ENCODE measurements at regions not wholly inside any gene's neighbourhood (a gene's known extent, or its start where the extent isn't known, plus 50 kb on each side); places are given as distances from the start of the nearest gene placed in this dataset.

DNA sequence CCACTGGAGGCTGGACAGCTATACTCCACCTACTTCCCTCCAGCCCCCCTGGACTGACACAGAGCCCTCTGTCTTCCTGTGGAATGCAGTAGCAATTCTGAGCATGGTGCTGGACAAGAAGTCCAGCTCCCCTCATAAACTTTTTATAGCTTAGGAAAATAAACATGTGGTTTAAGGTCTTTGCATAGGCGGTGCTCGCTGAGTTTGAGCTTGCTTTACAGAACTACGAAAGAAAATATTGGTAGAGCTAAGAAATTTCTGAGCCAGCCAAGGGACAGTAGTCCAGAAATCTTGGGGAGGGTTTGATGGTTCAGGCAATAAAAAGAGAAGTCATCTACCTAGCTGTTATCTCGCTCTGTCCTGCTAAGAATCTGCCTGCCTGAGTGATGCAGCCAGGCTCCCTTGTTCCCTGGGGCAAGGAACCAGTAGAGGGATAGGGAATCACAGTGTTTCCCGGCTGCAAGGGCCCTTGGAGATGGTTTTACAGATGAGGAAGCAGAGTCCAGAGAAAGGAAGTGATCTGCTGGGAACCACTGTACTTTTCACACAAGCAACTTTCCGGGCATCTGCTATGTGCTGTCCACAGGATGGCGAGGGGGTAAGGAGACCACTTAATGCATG is 343.4 kb downstream of the CDC5L start:
- Histone ChIP-seq H3K4me1 (no peaks in the 10 kb centered on the region), H3K36me3 (no peaks in the 10 kb centered on the region), H3K4me3 (no peak overlapping the region), H3K9me3 (no peaks in the 10 kb centered on the region), H3K27me3 (replicated peaks in 1 of 7) (no peaks in the 10 kb centered on the region), H3K27ac (no peak overlapping the region)
- TF ChIP-seq POLR2AphosphoS5 (IDR thresholded peaks at IDR 0.05) (no peak), POLR2A (IDR thresholded peaks at IDR 0.05) (no peak)
- TF ChIP-seq, protein P1, sequence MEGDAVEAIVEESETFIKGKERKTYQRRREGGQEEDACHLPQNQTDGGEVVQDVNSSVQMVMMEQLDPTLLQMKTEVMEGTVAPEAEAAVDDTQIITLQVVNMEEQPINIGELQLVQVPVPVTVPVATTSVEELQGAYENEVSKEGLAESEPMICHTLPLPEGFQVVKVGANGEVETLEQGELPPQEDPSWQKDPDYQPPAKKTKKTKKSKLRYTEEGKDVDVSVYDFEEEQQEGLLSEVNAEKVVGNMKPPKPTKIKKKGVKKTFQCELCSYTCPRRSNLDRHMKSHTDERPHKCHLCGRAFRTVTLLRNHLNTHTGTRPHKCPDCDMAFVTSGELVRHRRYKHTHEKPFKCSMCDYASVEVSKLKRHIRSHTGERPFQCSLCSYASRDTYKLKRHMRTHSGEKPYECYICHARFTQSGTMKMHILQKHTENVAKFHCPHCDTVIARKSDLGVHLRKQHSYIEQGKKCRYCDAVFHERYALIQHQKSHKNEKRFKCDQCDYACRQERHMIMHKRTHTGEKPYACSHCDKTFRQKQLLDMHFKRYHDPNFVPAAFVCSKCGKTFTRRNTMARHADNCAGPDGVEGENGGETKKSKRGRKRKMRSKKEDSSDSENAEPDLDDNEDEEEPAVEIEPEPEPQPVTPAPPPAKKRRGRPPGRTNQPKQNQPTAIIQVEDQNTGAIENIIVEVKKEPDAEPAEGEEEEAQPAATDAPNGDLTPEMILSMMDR (IDR thresholded peaks at IDR 0.05 in 8 of 11, conservative IDR thresholded peaks at IDR 0.05 in 3 of 11) = no peak
- 68 to 87% (median 76%) methylated on average over 7 of the region's 7 CpGs for WGBS, 5 donors
- DNase-seq = no peak
- intact Hi-C loops (cut with DNase I; ENCODE audit: low total_unique reads) = no loop called here

DNA sequence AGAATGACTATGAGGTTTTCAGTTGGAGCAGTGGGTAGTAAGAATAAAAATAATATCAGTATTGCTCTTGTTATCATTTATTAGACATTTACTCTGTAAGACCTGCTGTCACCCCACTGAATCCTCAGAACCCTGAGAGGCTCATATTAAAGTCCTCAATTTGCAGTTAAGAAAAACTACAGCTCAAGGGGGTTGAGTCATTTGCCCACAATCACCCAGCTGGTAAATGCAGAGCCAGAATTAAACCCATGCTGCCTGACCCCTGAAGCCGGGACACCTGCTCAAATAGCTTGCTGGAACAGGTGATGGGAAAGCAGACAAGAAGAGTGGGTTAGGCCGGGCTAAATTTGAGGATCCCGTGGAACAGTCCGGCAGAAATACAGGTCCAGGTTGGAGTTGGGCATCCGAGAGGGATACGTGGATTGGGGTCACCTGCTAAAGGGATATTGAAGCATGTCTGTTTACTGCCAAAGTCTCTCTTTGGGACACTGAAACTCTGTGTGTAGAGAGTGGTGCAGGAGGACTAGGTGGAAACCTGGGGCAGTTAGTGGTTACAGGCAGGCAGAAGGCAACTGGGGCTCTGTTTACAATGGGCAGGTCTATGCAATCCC is 344.1 kb downstream of the CDC5L start:
- intact Hi-C loops (cut with DNase I; ENCODE audit: low total_unique reads) = no loop called here
- Histone ChIP-seq H3K4me3 (no peak overlapping the region), H3K9me3 (no peaks in the 10 kb centered on the region), H3K36me3 (no peaks in the 10 kb centered on the region), H3K27ac (no peak overlapping the region), H3K4me1 (no peaks in the 10 kb centered on the region), H3K27me3 (replicated peaks in 1 of 7) (no peaks in the 10 kb centered on the region)
- no peak for DNase-seq
- TF ChIP-seq POLR2A (IDR thresholded peaks at IDR 0.05) (no peak), POLR2AphosphoS5 (IDR thresholded peaks at IDR 0.05) (no peak)
- TF ChIP-seq, protein P1 (IDR thresholded peaks at IDR 0.05 in 8 of 11, conservative IDR thresholded peaks at IDR 0.05 in 3 of 11) = no peak
- WGBS, 5 donors = 79 to 97% (median 93%) methylated on average over 6 of the region's 6 CpGs

DNA sequence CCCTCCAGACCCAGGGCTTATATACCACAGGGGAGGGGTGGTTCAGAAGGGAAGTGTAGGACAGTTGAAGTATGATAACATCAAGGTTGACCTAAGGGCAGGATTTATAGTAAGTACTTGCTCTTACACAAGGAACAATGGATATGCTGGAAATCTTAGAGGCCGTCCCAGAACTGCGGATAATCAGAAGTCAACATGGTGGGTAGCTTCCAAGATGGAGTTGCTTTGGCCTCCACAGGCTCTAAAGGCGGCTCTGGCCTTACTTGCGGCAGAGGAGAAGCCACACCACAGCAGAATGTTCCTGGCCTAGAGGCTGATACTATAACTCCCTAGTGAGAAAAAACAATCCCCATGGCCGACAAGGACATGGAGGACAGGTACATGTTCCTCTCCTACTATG is 344.7 kb downstream of the CDC5L start:
- Histone ChIP-seq H3K27ac (no peak overlapping the region), H3K36me3 (no peaks in the 10 kb centered on the region)

DNA sequence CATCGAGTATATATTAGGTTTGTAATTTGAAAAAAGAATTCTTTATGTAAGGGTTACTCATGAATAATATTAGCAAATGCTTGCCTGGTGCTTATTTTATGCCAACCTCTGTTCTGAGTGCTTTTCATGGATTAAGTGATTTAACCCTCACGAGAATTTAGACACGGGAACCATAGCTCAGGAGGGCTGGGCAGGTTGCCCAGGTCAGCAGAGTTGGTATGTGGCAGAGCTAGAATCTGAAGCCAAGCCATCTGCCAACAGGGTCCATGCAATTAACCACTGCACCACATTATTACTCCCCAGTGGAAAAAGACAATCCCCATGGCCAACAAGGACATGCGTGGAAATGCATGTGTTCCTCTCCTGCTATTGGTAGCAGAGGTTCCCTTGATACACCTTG is 345.6 kb downstream of the CDC5L start:
- TF ChIP-seq, protein P1 (IDR thresholded peaks at IDR 0.05 in 8 of 11, conservative IDR thresholded peaks at IDR 0.05 in 3 of 11) = no peak
- TF ChIP-seq POLR2A (IDR thresholded peaks at IDR 0.05) (no peak), POLR2AphosphoS5 (IDR thresholded peaks at IDR 0.05) (no peak)
- Histone ChIP-seq H3K9me3 (no peaks in the 10 kb centered on the region), H3K27ac (no peak overlapping the region), H3K4me3 (no peak overlapping the region), H3K36me3 (no peaks in the 10 kb centered on the region), H3K27me3 (replicated peaks in 1 of 7) (no peaks in the 10 kb centered on the region), H3K4me1 (no peaks in the 10 kb centered on the region)
- intact Hi-C loops (cut with DNase I; ENCODE audit: low total_unique reads) = no loop called here
- no peak for DNase-seq
- 79 to 94% (median 86%) methylated on average over 4 of the region's 4 CpGs for WGBS, 5 donors

More for the DNA sequence above, 344.7 kb downstream of the CDC5L start:
- TF ChIP-seq POLR2AphosphoS5 (IDR thresholded peaks at IDR 0.05) = no peak
- TF ChIP-seq POLR2A (IDR thresholded peaks at IDR 0.05) = no peak
- Histone ChIP-seq H3K4me3 (no peak overlapping the region), H3K4me1 (no peaks in the 10 kb centered on the region), H3K9me3 (no peaks in the 10 kb centered on the region), H3K27me3 (replicated peaks in 1 of 7) (no peaks in the 10 kb centered on the region)
- WGBS, 5 donors = 88 to 97% (median 92%) methylated on average over 5 of the region's 5 CpGs
- intact Hi-C loops (cut with DNase I; ENCODE audit: low total_unique reads) = no loop called here
- DNase-seq = no peak
